ENCODE measurements at regions not wholly inside any gene's neighbourhood (a gene's known extent, or its start where the extent isn't known, plus 50 kb on each side); places are given as distances from the start of the nearest gene placed in this dataset.

GRCh38 chr12:61694214-61694613, 566.0 kb upstream of the USP15 start:
- no peak for DNase-seq

GRCh38 chr12:61701471-61701870, 558.7 kb upstream of the USP15 start:
- no peak for DNase-seq

GRCh38 chr12:61706783-61707182, 553.4 kb upstream of the USP15 start:
- no peak for DNase-seq

- DNase-seq = no peak
Measured at GRCh38 chr12:61713121-61713520, 547.1 kb upstream of the USP15 start.

GRCh38 chr12:61717986-61718385, 542.2 kb upstream of the USP15 start:
- DNase-seq = no peak

- DNase-seq = no peak
Measured at GRCh38 chr12:61739925-61740324, 520.3 kb upstream of the USP15 start.

- no peak for DNase-seq
Measured at GRCh38 chr12:61750604-61751003, 509.6 kb upstream of the USP15 start.

GRCh38 chr12:61754214-61754613, 506.0 kb upstream of the USP15 start:
- no peak for DNase-seq

GRCh38 chr12:61757831-61758505, 502.2 kb upstream of the USP15 start:
- no peak for DNase-seq

GRCh38 chr12:61758661-61759060, 501.5 kb upstream of the USP15 start:
- DNase-seq = no peak

- no peak for DNase-seq
Measured at GRCh38 chr12:61765926-61766325, 494.3 kb upstream of the USP15 start.

- DNase-seq = no peak
Measured at GRCh38 chr12:61780435-61780834, 479.8 kb upstream of the USP15 start.

GRCh38 chr12:61781021-61781581, 479.1 kb upstream of the USP15 start:
- no peak for DNase-seq

GRCh38 chr12:61796846-61797245, 463.4 kb upstream of the USP15 start:
- no peak for DNase-seq

GRCh38 chr12:61797266-61797665, 462.9 kb upstream of the USP15 start:
- DNase-seq = no peak

- no peak for DNase-seq
Measured at GRCh38 chr12:61798778-61799177, 461.4 kb upstream of the USP15 start.

- DNase-seq = no peak
Measured at GRCh38 chr12:61804301-61804700, 455.9 kb upstream of the USP15 start.

- no peak for DNase-seq
Measured at GRCh38 chr12:61808856-61809255, 451.3 kb upstream of the USP15 start.

- no peak for DNase-seq
Measured at GRCh38 chr12:61810486-61810885, 449.7 kb upstream of the USP15 start.

- no peak for DNase-seq
Measured at GRCh38 chr12:61821381-61821780, 438.8 kb upstream of the USP15 start.

GRCh38 chr12:61823102-61823501, 437.1 kb upstream of the USP15 start:
- DNase-seq = no peak

GRCh38 chr12:61846765-61847164, 413.4 kb upstream of the USP15 start:
- DNase-seq = no peak

GRCh38 chr12:61848893-61849292, 411.3 kb upstream of the USP15 start:
- DNase-seq = no peak

- no peak for DNase-seq
Measured at GRCh38 chr12:61853945-61854344, 406.3 kb upstream of the USP15 start.

GRCh38 chr12:61854902-61855301, 405.3 kb upstream of the USP15 start:
- no peak for DNase-seq
